ENCODE measurements at regions not wholly inside any gene's neighbourhood (a gene's known extent, or its start where the extent isn't known, plus 50 kb on each side); places are given as distances from the start of the nearest gene placed in this dataset.

GRCh38 chr14:87261621-87262020 is 731.4 kb downstream of the GALC start:
- Histone ChIP-seq H3K4me3 (ENCODE audit: low read length) (no peak overlapping the region), H3K36me3 (ENCODE audit: control insufficient read depth, insufficient read depth, low read length) (no peaks in the 10 kb centered on the region), H3K27ac (ENCODE audit: low read length) (no peak overlapping the region), H3K27me3 (ENCODE audit: control insufficient read depth, insufficient read depth, low read length) (no peaks in the 10 kb centered on the region), H3K4me1 (ENCODE audit: control insufficient read depth, insufficient read depth, low read length) (no peaks in the 10 kb centered on the region), H3K9me3 (ENCODE audit: control insufficient read depth, insufficient read depth, low read length) (peaks cover 9% of the 10 kb centered on the region)
- no peak for TF ChIP-seq CTCF (IDR thresholded peaks at IDR 0.05)
- intact Hi-C loops (cut with micrococcal nuclease), result no loop called here
- H3K4me1 Mint-ChIP-seq, result no peaks in the 10 kb centered on the region
- peaks cover 7% of the 10 kb centered on the region for H3K36me3 Mint-ChIP-seq
- H3K9me3 Mint-ChIP-seq, result peaks cover 16 to 17% of the 10 kb centered on the region in 2 donors
- ATAC-seq, result no peak
- H3K27me3 Mint-ChIP-seq (ENCODE audit: low read depth in 2 of 2), result no peaks in the 10 kb centered on the region
- WGBS (ENCODE audit: insufficient coverage), result 100% methylated on average over 1 of the region's 2 CpGs
- H3K27ac Mint-ChIP-seq, result no peak overlapping the region
- no peak for DNase-seq
- no peak overlapping the region for H3K4me3 Mint-ChIP-seq

- DNase-seq (no peak), ATAC-seq (no peak)
- H3K36me3 Mint-ChIP-seq, result peaks cover 7% of the 10 kb centered on the region
- Histone ChIP-seq H3K4me1 (ENCODE audit: control insufficient read depth, insufficient read depth, low read length) (no peaks in the 10 kb centered on the region), H3K27ac (ENCODE audit: low read length) (no peak overlapping the region), H3K4me3 (ENCODE audit: low read length) (no peak overlapping the region), H3K27me3 (ENCODE audit: control insufficient read depth, insufficient read depth, low read length) (no peaks in the 10 kb centered on the region), H3K36me3 (ENCODE audit: control insufficient read depth, insufficient read depth, low read length) (no peaks in the 10 kb centered on the region), H3K9me3 (ENCODE audit: control insufficient read depth, insufficient read depth, low read length) (peaks cover 9% of the 10 kb centered on the region)
- no peak overlapping the region for H3K4me3 Mint-ChIP-seq
- TF ChIP-seq CTCF (IDR thresholded peaks at IDR 0.05), result no peak
- intact Hi-C loops (cut with micrococcal nuclease), result no loop called here
- no peak overlapping the region for H3K27ac Mint-ChIP-seq
- no peaks in the 10 kb centered on the region for H3K4me1 Mint-ChIP-seq
- 94% methylated on average over 1 of the region's 3 CpGs for WGBS (ENCODE audit: insufficient coverage)
- H3K27me3 Mint-ChIP-seq (ENCODE audit: low read depth in 2 of 2), result no peaks in the 10 kb centered on the region
- peaks cover 15 to 16% of the 10 kb centered on the region in 2 donors for H3K9me3 Mint-ChIP-seq
Measured at GRCh38 chr14:87260460-87260859, 732.5 kb downstream of the GALC start.

GRCh38 chr14:87257421-87257820 is 735.6 kb downstream of the GALC start:
- no peak overlapping the region for H3K27ac ChIP-seq (ENCODE audit: low read length)
- H3K27ac Mint-ChIP-seq, result no peak overlapping the region
- H3K4me1 Mint-ChIP-seq, result no peaks in the 10 kb centered on the region
- H3K9me3 ChIP-seq (ENCODE audit: control insufficient read depth, insufficient read depth, low read length), result peaks cover 9% of the 10 kb centered on the region
- no peak for DNase-seq
- no peaks in the 10 kb centered on the region for H3K27me3 ChIP-seq (ENCODE audit: control insufficient read depth, insufficient read depth, low read length)
- no peak for TF ChIP-seq CTCF (IDR thresholded peaks at IDR 0.05)
- peaks cover 7% of the 10 kb centered on the region for H3K36me3 Mint-ChIP-seq
- no peak overlapping the region for H3K4me3 ChIP-seq (ENCODE audit: low read length)
- no peaks in the 10 kb centered on the region for H3K4me1 ChIP-seq (ENCODE audit: control insufficient read depth, insufficient read depth, low read length)
- WGBS (ENCODE audit: insufficient coverage), result 88% methylated on average over 1 of the region's 1 CpG
- peaks cover 13 to 16% of the 10 kb centered on the region in 2 donors for H3K9me3 Mint-ChIP-seq
- intact Hi-C loops (cut with micrococcal nuclease), result no loop called here
- H3K27me3 Mint-ChIP-seq (ENCODE audit: low read depth in 2 of 2), result no peaks in the 10 kb centered on the region
- H3K36me3 ChIP-seq (ENCODE audit: control insufficient read depth, insufficient read depth, low read length), result no peaks in the 10 kb centered on the region
- ATAC-seq, result no peak
- no peak overlapping the region for H3K4me3 Mint-ChIP-seq

- Histone ChIP-seq H3K27me3 (ENCODE audit: control insufficient read depth, insufficient read depth, low read length) (no peaks in the 10 kb centered on the region), H3K9me3 (ENCODE audit: control insufficient read depth, insufficient read depth, low read length) (peaks cover 9% of the 10 kb centered on the region), H3K36me3 (ENCODE audit: control insufficient read depth, insufficient read depth, low read length) (no peaks in the 10 kb centered on the region), H3K4me3 (ENCODE audit: low read length) (no peak overlapping the region), H3K4me1 (ENCODE audit: control insufficient read depth, insufficient read depth, low read length) (no peaks in the 10 kb centered on the region), H3K27ac (ENCODE audit: low read length) (no peak overlapping the region)
- intact Hi-C loops (cut with micrococcal nuclease), result no loop called here
- H3K9me3 Mint-ChIP-seq, result peaks cover 12 to 13% of the 10 kb centered on the region in 2 donors
- no peaks in the 10 kb centered on the region for H3K4me1 Mint-ChIP-seq
- WGBS (ENCODE audit: insufficient coverage), result 85% methylated on average over 2 of the region's 2 CpGs
- no peak overlapping the region for H3K4me3 Mint-ChIP-seq
- peaks cover 3% of the 10 kb centered on the region for H3K36me3 Mint-ChIP-seq
- H3K27ac Mint-ChIP-seq, result no peak overlapping the region
- no peak for ATAC-seq
- no peak for DNase-seq
- H3K27me3 Mint-ChIP-seq (ENCODE audit: low read depth in 2 of 2), result no peaks in the 10 kb centered on the region
- TF ChIP-seq CTCF (IDR thresholded peaks at IDR 0.05), result no peak
Measured at GRCh38 chr14:87255058-87255457, 737.9 kb downstream of the GALC start.
